ENCODE measurements at regions not wholly inside any gene's neighbourhood (a gene's known extent, or its start where the extent isn't known, plus 50 kb on each side); places are given as distances from the start of the nearest gene placed in this dataset.
"Not testable (repeated sequence)": the region's sequence is repeated elsewhere in the genome, so short reads cannot be mapped to it uniquely, and the experiment has no call there.

GRCh38 chr4:3648195-3648594 is 116.0 kb upstream of the LRPAP1 start:
- no peak for DNase-seq (ENCODE audit: low spot score)

DNA sequence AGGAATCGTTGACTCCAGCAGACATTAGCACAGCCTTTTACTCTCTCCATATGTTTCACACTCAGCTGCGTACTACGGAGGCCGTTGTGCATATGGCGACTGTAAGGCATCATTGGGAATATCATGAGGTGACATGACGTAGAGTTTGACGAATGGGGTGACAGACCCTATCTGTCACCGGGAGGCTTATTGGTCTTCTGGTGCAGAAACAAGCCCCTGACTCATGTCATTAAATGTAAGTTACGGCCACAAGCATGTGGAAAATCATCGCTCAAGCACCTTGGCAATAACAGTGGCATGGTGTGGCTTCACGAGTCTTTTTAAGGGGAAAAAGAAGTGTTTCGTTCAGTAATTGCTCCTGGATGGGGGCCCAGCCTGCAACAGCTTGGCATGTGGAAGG is 115.2 kb upstream of the LRPAP1 start:
- no peak for DNase-seq (ENCODE audit: low spot score)

DNA sequence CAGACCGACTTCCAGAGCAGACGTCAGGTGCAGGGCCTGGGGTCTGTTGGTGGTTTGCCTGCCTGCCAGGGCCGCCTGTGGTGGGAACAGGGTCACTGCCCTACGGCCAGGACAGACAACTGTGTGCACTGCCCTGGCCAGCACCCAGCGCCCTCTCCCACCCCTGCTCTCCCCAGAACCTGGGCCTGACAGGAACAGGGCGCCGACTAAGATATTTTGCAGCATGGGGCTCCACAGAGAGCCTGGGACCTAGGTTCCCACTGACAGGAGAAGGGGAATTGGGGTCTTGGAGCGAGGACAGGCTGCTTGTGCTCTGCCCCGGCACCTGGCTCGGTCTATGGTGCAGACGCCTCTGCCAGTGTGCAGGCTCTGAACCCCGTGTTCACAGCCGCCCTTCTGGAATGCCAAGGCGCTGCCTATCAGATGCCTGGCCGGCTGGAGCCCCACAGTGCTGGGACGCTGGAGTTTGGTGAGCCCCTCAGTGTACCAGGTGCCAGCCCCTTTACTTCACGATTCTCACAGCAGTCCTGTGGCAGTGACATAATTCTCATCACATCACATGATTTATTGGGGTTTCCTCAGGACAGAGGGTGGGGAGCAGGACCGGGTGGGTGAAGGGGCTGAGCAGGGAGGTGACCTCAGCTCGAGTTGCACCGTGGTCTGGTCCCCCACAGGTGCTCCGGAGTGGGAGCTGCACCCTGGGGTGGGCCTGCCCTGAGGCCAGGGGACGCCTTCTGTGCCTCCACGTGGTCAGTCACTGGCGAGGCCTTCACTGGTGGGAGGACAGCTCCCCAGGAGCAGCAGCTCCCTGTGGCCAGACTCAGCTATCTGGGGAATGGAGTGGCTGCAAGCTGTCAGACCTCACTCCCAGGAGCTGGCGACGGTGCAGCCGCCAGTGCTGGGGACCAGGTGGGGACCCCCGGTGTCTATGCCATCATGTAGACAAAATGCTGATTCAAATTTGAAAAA is 113.8 kb upstream of the LRPAP1 start:
- DNase-seq (ENCODE audit: low spot score): no peak

DNA sequence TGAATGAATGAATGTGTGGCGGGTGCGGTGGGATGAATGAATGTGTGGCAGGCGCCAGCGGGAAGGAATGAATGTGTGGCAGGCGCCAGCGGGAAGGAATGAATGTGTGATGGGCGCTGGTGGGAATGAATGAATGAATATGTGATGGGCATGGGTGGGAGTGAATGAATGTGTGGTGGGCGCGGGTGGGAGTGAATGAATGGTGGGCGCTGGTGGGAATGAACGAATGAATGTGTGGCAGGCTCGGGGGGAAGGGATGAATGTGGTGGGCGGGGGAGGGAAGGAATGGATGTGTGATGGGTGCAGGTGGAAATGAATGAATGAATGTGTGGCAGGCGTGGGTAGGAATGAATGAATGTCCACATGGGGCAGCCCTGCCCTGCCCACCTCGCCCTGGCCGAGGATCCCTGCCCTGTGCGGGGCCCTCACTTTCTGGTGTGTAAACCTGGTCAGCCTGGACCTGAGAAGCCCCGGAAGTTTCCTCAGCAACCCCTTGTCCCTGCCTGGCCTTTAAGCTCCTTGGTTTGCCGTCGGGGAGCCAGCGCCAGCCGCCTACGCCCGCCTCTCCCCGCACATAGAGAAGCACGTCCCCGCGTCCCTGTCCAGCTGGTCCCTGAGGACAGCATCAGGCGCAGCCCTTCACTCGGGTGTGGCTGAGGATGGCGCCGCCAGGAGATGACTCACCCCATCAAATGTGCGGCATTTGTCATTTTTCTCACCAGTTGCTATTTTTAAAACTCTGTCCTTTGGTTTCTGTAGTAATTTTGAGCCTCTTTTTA is 112.8 kb upstream of the LRPAP1 start:
- DNase-seq (ENCODE audit: low spot score): peak; percentile 63

GRCh38 chr4:3643518-3644433 is 111.6 kb upstream of the LRPAP1 start:
- DNase-seq (ENCODE audit: low spot score): no peak

DNA sequence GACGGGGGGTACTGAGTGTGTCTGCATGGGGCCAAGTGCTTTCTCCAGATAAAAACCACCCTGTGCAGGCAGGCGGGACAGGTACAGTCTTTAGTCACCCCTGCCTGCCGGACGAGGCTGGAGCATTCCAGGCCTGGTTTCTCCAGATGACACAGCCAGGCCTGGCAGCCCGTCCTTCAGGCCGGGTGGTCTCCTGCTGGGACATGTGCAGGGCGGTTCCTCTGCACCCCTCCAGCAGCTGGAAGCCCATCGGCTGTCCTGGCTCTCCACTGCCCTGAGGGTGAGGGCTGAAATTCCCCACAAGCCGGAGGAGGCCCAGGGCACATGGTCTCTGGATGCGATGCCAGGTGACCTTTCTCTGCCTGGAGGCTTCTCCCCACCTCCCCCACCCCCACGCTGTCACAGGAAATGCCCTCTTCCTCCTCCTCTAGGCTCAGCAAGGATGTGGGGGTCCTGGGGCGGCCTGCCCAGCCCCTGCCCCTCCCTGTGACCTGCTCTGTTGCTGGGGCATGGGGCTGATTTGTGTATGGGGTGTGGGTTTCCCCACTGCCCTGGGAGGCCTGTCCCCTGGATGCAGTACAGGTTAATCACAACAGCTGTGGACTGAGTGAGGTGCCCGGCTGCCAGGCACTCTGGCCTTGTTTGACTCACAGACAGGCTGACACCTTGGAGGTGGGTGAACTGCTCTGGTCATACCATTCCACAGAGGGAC is 110.7 kb upstream of the LRPAP1 start:
- no peak for DNase-seq (ENCODE audit: low spot score)

DNA sequence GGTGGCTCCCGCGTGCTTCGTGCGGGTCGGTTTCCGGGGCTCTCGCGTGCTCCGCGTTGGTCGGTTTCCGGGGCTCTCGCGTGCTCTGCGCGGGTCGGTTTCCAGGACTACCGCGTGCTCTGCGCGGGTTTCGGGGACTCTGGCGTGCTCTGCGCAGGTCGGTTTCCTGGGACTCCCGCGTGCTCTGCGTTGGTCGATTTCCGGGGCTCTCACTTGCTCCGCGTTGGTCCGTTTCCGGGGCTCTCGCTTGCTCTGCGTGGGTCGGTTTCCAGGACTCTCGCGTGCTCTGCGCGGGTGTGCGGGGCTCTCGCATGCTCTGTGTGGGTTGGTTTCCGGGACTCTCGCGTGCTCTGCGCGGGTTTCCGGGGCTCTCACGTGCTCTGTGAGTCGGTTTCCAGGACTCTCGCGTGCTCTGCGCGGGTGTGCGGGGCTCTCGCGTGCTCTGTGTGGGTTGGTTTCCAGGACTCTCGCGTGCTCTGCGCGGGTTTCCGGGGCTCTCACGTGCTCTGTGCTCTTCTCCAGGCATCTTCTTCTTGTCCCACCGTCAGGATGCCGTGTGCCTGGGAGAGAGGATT is 109.9 kb upstream of the LRPAP1 start:
- no peak for DNase-seq (ENCODE audit: low spot score)

- DNase-seq (ENCODE audit: low spot score): no peak
Observed at GRCh38 chr4:3641501-3641900, 109.3 kb upstream of the LRPAP1 start.

DNA sequence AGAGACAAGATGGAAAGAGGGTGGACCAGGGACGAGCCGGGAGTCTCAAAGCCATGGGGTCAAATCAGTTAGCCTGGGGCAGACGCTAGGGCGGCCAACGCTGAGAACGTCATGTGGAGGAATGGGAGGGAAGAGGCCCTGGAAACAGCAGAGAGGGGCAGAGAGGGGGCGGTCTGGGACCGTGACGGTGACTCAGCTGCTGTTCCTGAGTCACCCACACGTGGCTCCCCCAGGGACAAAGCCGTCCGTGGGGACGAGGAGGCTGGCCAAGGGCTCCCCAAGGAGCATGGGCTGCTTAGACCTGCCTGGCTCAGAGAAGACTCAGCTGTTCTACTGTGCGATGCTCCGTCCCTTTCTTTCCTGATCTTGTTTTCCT is 108.4 kb upstream of the LRPAP1 start:
- DNase-seq (ENCODE audit: low spot score): peak; percentile 38

GRCh38 chr4:3639613-3640586 is 107.7 kb upstream of the LRPAP1 start:
- DNase-seq (ENCODE audit: low spot score): no peak

DNA sequence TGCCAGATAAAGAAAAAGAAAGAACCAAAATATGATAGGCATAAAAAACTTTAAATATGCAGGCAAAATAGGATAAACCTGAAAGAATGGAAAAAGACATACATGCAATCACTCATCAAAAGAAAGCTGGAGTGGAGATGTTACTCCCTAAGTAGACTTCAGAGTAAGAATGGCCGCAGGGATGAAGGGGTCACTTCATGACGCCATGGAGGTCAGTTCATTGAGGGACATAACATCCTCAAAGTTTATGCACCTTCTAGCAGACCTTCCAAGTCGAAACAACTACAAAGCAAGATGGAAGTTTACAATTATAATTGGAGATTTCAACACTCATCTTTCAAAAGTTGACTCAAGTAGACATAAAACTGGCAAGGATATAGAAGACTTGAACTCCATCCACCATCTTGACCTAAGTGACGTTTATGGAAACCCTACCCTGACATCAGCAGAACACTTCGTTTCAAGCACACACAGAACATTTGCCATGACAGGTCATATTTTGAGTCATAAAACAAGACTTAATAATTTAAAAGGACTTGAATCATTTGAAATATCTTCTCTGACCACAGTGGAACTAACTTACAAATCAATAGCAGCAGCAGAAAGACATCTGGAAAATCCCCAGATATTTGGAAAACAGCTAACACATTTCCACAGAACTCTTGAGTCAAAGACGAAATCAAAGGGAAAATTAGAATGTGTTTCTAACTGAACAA is 106.0 kb upstream of the LRPAP1 start:
- DNase-seq (ENCODE audit: low spot score): no peak

- no peak for DNase-seq (ENCODE audit: low spot score)
Observed at GRCh38 chr4:3637326-3638016, 105.2 kb upstream of the LRPAP1 start.

GRCh38 chr4:3636646-3637320 is 104.6 kb upstream of the LRPAP1 start:
- no peak for DNase-seq (ENCODE audit: low spot score)

DNA sequence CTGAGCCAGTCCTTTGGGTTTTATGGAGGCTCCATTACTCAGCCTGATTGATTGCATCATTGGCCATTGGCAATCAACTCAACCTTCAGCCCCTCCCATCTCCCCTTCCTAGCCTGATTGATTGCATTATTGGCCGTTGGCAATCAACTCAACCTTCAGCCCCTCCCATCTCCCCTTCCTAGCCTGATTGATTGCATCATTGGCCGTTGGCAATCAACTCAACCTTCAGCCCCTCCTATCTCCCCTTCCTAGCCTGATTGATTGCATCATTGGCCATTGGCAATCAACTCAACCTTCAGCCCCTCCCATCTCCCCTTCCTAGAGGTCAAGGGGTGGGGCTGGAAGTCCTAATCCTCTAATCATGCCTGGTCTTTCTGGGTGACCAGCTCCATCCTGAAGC is 103.8 kb upstream of the LRPAP1 start:
- not testable (repeated sequence) for DNase-seq (ENCODE audit: low spot score)

DNA sequence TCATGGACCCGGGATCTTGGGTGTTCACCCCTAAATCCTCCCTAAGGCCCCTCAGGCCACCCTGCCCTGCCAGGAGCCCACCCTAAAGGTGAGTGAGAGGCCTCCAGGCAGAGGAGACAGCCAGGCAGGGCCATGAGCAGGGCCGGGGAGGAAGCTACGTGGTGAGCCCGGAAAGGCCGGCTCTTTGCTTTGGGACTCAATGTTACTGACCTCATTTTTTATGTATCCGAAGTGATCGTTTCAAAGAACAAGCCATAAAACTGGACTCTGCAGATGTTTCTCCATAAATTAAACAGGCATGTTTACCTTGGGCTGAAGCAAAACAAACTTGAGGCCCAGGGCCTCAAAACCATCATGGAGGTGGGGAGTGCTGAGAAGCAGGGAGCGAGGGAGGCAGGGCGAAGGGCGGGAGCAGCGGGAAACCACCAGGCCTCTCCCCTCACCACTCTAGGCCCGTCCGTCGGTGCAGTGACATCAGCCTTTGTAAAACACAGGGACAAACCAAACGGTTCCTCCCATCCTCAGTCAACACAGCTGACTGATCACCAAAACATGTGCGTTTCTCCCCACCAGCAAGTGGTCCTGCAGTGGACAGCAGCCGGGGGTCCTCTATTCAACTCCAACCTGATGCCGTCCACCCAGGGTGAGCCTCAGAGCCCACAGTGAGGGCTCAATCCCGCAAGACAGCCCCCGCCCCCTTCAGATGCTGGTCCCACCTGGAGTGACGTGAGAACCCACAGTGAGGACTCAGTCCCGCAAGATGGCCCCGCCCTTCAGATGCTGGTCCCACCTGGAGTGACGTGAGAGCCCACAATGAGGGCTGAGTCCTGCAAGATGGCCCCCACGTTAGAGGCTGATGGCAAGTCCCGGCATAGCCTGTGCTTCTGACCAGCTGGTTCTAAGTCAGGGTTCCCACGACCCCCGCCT is 102.9 kb upstream of the LRPAP1 start:
- no peak for DNase-seq (ENCODE audit: low spot score)

DNA sequence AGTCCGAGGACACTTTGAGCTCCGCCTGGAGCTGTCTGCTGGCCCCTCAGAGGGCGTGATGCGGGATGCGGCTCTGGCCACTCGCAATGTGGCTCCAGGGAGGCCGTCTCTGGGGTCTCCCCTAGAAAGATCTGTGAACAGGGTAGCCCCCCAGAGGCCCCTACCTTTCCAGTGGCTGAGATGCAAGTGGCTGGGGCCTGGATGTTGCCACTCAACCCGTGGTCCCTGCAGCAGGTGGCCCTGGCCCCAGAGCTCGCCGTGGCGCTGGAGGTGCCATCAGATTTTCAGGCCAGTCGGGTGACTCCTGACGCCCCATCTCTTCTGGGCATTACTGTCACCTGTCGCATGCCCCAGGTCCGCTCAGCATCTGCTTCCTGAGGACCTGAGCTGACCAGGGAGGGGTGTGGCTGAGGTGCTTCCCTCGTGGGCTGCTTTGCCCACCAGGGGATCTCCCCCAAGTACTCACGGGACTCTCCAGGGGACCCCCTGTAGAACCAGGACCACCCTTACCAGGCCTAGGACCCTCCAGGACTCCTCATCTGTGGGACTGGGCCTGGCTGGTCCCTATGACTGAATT is 102.1 kb upstream of the LRPAP1 start:
- no peak for DNase-seq (ENCODE audit: low spot score)

DNA sequence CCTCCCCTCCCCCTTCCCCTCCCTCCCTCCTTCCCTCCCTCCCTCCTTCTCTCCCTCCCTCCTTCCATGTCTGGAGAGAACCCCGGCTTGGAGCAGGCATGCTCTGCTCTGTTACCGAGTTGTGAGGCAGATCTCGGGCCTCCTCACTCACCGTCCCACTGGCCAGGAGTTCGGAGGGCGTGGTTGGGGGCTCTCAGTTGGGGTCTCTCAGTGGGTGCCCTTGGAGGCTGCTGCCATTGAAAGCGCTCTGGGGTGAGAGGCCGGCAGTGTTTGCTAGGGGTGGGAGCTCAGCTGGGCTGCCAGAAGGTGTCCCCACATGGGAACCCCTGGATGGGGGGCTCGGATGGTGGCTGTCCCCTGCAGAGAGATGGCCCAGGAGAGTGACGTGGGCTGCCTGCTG is 101.1 kb upstream of the LRPAP1 start:
- DNase-seq (ENCODE audit: low spot score): not testable (repeated sequence)
